ENCODE measurements at regions not wholly inside any gene's neighbourhood (a gene's known extent, or its start where the extent isn't known, plus 50 kb on each side); places are given as distances from the start of the nearest gene placed in this dataset.

- TF ChIP-seq POLR2AphosphoS5 (IDR thresholded peaks at IDR 0.05; ENCODE audit: low read depth, low read length) (no peak), POLR2A (IDR thresholded peaks at IDR 0.05; ENCODE audit: low read depth, low read length) (no peak), TAF1 (IDR thresholded peaks at IDR 0.05; ENCODE audit: borderline replicate concordance, low read depth, low read length) (no peak)
Observed at GRCh38 chr14:101669629-101670028, 91.9 kb upstream of the PPP2R5C start.
